HCT116 (cell line): ENCODE measurements at regions not wholly inside any gene's neighbourhood (a gene's known extent, or its start where the extent isn't known, plus 50 kb on each side); places are given as distances from the start of the nearest gene placed in this dataset.

Source experiments
- ATF3 ChIP-seq: IDR thresholded peaks from 2 replicates; pipeline ENCODE4 v1.6.1; 2012
- CBX3 ChIP-seq: IDR thresholded peaks from 2 replicates; pipeline ENCODE4 v1.6.1; 2012; ENCODE audit warnings: low read depth
- CTCF ChIP-seq, 3 experiments: fragments of 200-600 bp in 1 of 3; sonication (generic) in 1 of 3; IDR thresholded peaks in 2 of 3; conservative IDR thresholded peaks in 1 of 3; 2 replicates each; pipeline ENCODE4 v1.5.1; 2012 to 2017; ENCODE audit warnings: low read depth in 2 of 3, low read length in 2 of 3, antibody characterized with exemption in 1 of 3, borderline replicate concordance in 1 of 3, control low read depth in 1 of 3, mild to moderate bottlenecking in 1 of 3, mixed read lengths in 1 of 3, mixed run types in 1 of 3, moderate library complexity in 1 of 3; ENCODE audit not compliant: insufficient read depth in 1 of 3
- POLR2A ChIP-seq: IDR thresholded peaks from 2 replicates; pipeline ENCODE4 v1.7.0; 2011; ENCODE audit warnings: borderline replicate concordance; ENCODE audit not compliant: insufficient read depth, insufficient read length; ENCODE audit errors: extremely low read depth
- POLR2AphosphoS5 ChIP-seq: IDR thresholded peaks from 2 replicates; pipeline ENCODE4 v1.6.1; 2011; ENCODE audit warnings: mild to moderate bottlenecking, low read depth, low read length, moderate library complexity
- REST ChIP-seq: IDR thresholded peaks from 2 replicates; pipeline ENCODE4 v1.6.1; 2012; ENCODE audit warnings: low read depth
- SIN3A ChIP-seq: IDR thresholded peaks from 2 replicates; pipeline ENCODE4 v1.6.1; 2012; ENCODE audit warnings: low read depth
- SRF ChIP-seq: IDR thresholded peaks from 2 replicates; pipeline ENCODE4 v1.6.1; 2012; ENCODE audit warnings: low read depth
- ZNF274 ChIP-seq: fragments of 200-500 bp; sonication (Bioruptor generic); IDR thresholded peaks from 2 replicates; pipeline ENCODE4 v1.6.1; 2014; ENCODE audit warnings: mild to moderate bottlenecking, low read depth, low read length, inconsistent platforms

- TF ChIP-seq POLR2A (no peak), CBX3 (no peak), SIN3A (no peak), CTCF (IDR thresholded peaks at IDR 0.05 in 2 of 3, conservative IDR thresholded peaks at IDR 0.05 in 1 of 3; ENCODE audit: borderline replicate concordance in 1 of 3, insufficient read depth in 1 of 3, low read depth in 2 of 3, low read length in 2 of 3) (0 out of 6 replicates have a peak, but pooled peaks of 1 of the 3 experiments have one; percentile 9), ATF3 (no peak), POLR2AphosphoS5 (no peak), REST (no peak), SRF (no peak), ZNF274 (no peak)
Observed at GRCh38 chr10:25097669-25098411, 77.0 kb upstream of the GPR158 start.
